Stimulated activated CD4-positive, alpha-beta T cell treated with anti-CD3 and anti-CD28 coated beads, Interleukin-15, amount 100 ng/mL, for 24 hours (primary cell): ENCODE measurements at regions not wholly inside any gene's neighbourhood (a gene's known extent, or its start where the extent isn't known, plus 50 kb on each side); places are given as distances from the start of the nearest gene placed in this dataset.
"Not testable (repeated sequence)": the region's sequence is repeated elsewhere in the genome, so short reads cannot be mapped to it uniquely, and the experiment has no call there.

Experiments used
- DNase-seq: peaks from one replicate; pipeline ENCODE4 v3.0.0-alpha.2; 2020

DNA sequence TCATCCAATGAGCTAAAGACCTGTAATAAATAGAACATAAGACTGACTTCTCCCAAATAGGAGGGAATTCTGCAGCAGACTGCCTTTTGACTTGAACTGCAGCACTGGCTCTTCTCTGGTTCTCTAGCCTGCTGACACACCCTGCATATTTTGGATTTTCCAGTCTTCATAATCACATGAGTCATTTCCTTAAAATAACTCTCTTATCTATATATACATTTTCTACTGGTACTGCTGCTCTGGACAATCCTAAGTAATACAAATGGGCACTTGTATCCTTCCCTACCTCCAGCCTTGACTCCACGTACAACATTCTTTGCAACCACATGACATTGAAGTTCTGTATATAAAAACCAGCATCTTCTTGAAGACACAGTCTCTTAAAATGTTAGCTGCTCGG is 429.4 kb upstream of the TMPRSS15 start:
- no peak for DNase-seq

DNA sequence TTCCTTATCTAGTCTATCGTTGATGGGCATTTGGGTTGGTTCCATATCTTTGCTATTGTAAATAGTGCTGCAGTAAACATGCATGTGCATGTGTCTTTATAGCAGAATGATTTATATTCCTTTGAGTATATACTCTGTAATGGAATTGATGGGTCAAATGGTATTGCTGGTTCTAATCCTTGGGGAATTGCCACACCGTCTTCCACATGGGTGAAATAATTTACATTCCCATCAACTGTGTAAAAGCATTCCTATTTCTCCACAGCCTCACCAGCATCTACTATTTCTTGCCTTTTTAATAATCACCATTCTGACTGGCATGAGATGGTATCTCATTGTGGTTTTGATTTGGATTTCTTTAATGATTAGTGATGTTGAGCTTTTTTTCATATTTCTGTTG is 430.5 kb upstream of the TMPRSS15 start:
- DNase-seq = not testable (repeated sequence)

DNA sequence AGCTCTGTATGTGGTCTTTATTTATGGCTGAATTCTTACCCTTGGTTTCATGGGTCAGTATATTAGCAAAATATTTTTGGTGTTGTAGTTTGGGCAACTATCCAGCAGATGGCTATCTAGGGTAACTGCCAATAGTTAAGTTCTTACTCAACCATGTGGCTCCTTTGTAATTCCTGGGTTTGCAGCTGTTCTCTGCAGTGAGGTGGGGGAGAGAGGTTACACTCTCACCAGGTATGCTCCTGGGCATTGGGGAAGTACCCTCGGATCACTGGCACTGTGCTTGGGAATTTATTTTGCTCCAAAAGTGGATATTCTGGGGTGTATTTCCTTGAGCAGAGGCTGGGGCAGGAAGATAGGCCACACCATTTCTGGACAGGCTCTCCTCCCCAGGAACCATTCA is 436.7 kb upstream of the TMPRSS15 start:
- no peak for DNase-seq

DNA sequence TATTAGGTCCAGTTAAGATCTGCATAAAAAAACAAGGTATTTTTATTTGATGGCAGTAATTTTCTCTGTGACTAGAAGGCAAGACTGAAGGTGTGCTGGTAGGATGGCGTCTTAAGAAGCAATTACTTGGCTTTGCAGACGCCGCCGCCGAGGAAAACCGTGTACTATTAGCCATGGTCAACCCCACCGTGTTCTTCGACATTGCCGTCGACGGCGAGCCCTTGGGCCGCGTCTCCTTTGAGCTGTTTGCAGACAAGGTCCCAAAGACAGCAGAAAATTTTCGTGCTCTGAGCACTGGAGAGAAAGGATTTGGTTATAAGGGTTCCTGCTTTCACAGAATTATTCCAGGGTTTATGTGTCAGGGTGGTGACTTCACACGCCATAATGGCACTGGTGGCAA is 454.0 kb upstream of the TMPRSS15 start:
- DNase-seq = not testable (repeated sequence)

- no peak for DNase-seq
These were observed 465.5 kb upstream of the TMPRSS15 start for GRCh38 chr21:18869104-18869503.

DNA sequence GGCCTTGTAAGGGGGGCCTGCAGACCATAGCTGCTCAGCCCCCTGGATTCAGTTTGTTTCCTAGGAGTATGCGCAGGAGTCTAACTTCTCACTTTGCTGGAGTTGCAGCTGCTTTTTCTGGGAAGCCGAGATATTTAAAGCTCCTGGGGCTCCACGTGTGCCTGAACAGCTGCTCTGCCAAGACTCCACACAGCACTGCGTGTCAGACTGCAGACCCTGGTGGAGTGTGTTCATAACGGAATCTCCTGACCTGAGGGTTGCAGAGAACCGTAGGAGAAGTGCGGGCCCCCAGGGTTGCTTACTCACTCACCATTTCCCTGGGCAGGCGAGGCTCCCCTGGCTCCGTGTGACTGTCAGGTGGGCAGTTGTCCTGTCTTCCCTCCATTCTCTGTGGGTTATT is 474.3 kb upstream of the TMPRSS15 start:
- no peak for DNase-seq

DNA sequence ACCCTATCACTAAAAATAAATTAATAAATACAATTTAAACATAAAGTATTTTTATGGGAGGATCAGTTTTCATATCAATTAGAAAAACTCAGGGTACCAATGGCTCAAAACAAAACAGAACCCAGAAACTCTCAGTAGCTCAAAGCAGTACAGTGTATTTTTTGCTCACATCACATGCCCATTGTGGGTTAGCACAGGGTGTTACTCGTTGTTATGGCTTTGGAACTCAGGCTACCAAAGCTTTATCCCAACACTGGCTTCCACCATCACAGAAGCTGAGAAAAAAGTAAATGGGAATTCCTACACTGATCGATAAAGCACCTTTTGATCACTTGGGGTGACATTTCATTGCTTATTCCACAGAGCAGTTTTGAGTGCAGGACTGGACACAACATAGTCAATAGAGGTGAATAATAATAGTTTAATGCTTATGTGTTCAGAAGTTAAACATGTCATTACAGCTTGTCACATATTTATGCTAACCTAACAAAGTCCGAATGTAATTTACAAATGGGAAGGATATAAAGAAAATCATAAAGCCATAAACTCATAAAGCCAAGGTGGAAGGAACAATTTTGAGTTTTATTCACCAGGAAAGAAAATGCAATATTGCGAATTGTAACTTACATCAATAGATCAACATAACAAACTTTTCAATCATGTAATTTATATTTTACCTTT is 484.5 kb upstream of the TMPRSS15 start:
- no peak for DNase-seq

- DNase-seq = no peak
These were observed 489.8 kb upstream of the TMPRSS15 start for GRCh38 chr21:18893406-18893805.

- no peak for DNase-seq
These were observed 490.8 kb upstream of the TMPRSS15 start for GRCh38 chr21:18894387-18894786.

GRCh38 chr21:18899261-18899660 is 495.7 kb upstream of the TMPRSS15 start:
- no peak for DNase-seq

DNA sequence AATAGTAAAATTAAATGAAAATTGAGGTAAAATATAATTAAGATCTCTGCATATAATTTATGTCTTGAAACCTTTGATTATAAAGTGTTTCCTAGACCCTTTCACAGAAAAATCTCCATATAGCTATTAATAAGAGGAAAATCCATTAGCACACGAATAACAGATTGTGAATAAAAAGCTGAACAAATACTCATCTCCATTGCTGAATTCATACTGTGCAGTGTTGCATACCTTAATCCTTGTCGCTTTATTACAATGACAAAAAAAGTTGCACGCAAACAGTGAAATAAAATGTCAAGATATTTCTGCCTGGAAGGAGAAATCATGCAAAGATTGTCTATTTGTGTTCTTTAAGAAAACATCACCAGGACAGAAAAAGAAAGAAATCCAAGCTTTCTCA is 499.1 kb upstream of the TMPRSS15 start:
- no peak for DNase-seq

- no peak for DNase-seq
These were observed 503.5 kb upstream of the TMPRSS15 start for GRCh38 chr21:18907076-18907475.

GRCh38 chr21:18908641-18909040 is 505.1 kb upstream of the TMPRSS15 start:
- no peak for DNase-seq

DNA sequence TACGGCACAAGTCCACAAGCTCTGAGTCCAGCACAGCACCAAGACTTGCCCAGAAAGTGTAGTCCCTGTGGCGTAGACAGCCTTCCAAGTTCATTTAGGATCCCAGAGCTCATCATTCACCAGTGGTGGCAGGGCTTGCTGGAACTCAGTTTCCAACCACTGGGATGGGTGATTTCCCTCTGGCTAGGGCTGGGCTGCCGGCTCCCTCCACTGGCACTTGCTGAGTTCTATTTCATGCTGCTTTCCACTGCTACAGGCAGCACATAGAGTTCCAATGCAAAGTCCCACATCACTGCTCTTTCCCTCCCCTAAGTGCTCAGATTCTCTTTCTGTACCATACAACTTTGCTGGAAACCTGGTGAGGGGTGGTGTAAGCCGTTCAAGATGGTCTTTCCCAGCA is 510.3 kb upstream of the TMPRSS15 start:
- no peak for DNase-seq

DNA sequence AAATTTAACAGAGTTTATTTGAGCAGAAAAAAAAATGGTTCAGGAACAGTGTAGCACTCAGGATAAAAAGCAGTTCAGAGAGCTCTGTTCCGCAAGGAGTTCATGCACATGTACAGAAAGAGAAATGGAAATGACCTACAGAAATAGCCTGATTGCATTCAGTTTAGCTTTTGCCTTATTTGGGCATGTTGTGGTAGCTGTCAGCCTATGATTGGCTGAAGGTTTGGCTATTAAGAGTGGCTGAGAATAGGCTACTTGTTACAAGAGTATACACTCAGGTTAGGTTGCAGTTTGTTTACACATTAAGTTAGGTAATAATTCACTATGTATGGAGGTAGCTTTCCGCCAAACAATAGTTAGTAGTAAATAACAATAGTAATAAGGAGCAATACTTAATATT is 511.0 kb upstream of the TMPRSS15 start:
- DNase-seq = no peak

DNA sequence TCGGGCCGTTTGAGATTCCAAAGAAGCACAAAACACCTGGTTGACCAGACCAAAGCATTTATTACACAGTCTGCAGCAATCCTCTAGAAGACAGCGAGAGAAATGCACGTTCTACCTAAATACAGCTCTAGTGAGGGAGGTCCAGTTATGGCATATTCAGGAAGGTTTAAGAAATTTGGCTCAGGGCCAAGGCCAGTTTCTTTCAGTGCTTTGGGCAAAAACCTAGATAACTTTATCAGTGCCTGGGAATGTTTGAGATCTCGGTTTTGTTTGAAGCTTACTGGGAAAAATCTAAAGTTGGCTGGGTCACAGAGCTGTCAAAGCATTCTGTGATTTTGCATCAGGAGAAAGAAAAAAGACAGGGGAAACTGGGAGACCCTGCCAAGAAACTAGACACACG is 514.0 kb upstream of the TMPRSS15 start:
- no peak for DNase-seq

DNA sequence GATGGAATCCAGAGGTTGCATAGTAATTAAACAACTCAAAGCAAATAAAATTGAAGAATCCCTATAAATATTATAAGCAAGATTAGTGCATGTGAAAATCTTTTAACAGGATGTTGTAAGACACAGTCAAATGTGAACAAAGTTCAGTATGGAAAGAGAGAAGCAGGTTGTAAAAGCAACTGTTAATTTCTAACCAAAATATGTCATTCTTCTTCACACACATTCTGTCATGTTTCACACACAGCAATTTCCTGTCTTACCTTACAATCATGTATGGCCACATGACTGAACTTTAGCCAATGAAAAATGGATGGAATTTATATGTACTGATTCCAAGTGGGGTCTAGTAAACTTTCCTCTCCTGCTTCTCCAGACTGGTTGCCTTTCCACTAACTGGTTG is 527.7 kb upstream of the TMPRSS15 start:
- no peak for DNase-seq

DNA sequence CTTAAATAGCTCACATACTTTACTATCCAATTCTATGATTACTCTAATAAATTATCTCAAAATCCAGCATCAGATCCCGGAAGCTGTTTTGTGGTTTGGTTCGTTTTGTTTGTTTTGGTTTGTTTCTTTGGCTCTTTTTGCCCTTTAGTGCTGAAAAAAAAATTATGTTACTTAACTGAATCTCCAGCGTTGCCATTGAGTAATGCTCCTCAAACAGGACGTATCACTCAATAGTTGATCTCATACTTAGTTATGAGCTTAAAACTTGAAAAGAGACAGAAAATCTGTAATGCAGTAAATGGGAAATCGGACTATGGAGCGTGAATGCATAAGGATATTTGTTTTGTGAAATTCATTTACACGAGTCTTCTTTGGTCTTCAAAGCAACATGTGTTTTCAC is 533.8 kb upstream of the TMPRSS15 start:
- DNase-seq = no peak

- no peak for DNase-seq
These were observed 537.2 kb upstream of the TMPRSS15 start for GRCh38 chr21:18940791-18941190.

DNA sequence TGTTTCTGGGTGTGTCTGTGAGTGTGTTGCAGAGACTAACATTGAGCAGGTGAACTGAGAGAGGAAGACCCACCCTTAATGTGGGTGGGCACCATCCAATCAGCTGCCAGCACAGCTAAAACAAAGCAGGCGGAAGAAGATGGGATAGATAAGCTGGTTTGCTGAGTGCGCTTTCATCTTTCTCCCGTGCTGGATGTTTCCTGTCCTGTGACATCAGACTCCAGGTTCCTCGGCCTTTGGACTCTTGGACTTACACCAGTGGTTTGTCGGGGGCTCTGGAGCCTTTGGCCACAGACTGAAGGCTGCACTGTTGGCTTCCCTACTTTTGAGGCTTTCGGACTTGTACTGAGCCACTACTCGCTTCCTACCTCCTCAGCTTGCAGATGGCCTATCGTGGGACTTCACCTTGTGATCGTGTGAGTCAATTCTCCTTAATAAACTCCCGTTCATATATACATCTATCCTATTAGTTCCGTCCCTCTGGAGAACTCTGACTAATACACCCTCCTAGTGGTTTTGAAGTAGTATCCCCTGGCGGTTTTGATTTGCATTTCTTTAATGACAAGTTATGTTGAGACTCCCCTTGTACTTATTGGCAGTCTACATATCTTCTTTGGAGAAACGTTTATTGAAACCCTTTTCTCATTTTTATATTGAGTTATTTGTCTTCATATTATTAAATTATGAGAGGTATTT is 546.6 kb upstream of the TMPRSS15 start:
- DNase-seq = no peak

- DNase-seq = peak; percentile 3
These were observed 547.9 kb upstream of the TMPRSS15 start for GRCh38 chr21:18951271-18952038.

- DNase-seq = no peak
These were observed 550.9 kb upstream of the TMPRSS15 start for GRCh38 chr21:18954441-18954844.

DNA sequence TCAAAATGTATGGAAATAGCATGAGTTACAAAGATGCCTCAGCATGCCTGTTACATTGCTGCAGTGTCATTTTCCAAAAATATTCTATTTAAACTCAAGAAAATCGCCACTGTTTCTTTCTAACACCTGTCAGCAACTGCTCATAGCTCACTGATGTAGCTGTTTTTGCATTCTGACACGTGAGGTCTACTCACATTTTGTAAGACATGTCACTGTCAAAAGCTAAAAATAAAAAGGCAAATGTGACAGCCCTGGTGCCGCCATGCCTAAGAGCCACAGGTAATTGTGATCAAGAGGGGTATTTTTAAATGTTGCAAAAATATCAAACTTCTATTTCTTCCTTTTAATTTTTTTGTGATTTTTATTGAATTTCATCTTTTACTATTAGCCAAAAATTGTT is 556.2 kb upstream of the TMPRSS15 start:
- no peak for DNase-seq

DNA sequence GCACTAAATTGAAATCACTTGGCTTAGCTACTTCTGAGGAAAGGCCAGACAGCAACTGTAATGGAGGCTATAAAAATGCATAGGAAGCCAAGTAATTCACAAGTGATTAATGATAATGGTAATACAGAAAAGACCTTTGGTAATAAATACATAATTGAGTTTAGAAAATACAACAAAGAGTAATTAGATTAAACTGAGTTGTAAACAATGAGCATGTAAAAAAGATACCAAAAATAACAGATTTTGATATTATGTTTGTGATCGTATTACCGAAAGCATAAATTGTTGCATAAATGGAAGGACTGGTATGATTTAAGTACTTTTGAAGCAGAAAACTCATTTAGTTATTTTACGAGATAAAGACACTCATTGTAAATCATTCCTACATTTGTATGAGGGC is 556.7 kb upstream of the TMPRSS15 start:
- DNase-seq = no peak
